ENCODE measurements at regions not wholly inside any gene's neighbourhood (a gene's known extent, or its start where the extent isn't known, plus 50 kb on each side); places are given as distances from the start of the nearest gene placed in this dataset.

- TF ChIP-seq TAF1 (IDR thresholded peaks at IDR 0.05; ENCODE audit: borderline replicate concordance, insufficient read depth, low read length) (no peak), REST (IDR thresholded peaks at IDR 0.05; ENCODE audit: insufficient read depth in 1 of 2, low read depth in 2 of 2, low read length in 2 of 2) (no peak), FOXP2 (optimal IDR thresholded peaks at IDR 0.05; ENCODE audit: borderline replicate concordance, extremely low read depth, extremely low read length, insufficient read depth) (no peak), POLR2AphosphoS5 (IDR thresholded peaks at IDR 0.05; ENCODE audit: low read depth, low read length) (no peak)
Observed at GRCh38 chr2:216293883-216294282, 78.4 kb downstream of the MARCHF4 start.

All from PFSK-1 (cell line).